ENCODE measurements at regions not wholly inside any gene's neighbourhood (a gene's known extent, or its start where the extent isn't known, plus 50 kb on each side); places are given as distances from the start of the nearest gene placed in this dataset.

DNA sequence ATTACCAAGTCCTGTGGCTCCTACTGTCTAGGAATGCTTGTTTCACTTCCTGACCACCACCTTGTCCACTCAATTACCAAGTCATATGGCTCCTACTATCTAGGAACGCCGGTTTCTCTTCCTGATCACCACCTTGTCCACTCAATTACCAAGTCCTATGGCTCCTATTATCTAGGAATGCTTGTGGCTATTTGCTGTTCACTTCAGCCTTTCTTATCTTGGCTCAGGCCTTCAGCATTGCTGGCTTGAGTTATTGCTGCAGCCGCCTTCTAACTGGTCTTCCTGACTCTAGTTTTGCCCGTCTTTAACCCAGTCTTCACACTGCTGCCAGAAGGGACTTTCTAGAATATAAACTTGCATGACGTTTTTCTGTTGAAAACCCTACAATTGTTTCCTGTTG is 82.5 kb upstream of the GAREM1 start:
- no peak for TF ChIP-seq POLR2A (IDR thresholded peaks at IDR 0.05)
- TF ChIP-seq, protein P1, sequence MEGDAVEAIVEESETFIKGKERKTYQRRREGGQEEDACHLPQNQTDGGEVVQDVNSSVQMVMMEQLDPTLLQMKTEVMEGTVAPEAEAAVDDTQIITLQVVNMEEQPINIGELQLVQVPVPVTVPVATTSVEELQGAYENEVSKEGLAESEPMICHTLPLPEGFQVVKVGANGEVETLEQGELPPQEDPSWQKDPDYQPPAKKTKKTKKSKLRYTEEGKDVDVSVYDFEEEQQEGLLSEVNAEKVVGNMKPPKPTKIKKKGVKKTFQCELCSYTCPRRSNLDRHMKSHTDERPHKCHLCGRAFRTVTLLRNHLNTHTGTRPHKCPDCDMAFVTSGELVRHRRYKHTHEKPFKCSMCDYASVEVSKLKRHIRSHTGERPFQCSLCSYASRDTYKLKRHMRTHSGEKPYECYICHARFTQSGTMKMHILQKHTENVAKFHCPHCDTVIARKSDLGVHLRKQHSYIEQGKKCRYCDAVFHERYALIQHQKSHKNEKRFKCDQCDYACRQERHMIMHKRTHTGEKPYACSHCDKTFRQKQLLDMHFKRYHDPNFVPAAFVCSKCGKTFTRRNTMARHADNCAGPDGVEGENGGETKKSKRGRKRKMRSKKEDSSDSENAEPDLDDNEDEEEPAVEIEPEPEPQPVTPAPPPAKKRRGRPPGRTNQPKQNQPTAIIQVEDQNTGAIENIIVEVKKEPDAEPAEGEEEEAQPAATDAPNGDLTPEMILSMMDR (IDR thresholded peaks at IDR 0.05) = no peak
